Naive thymus-derived CD4-positive, alpha-beta T cell (primary cell): ENCODE measurements at regions not wholly inside any gene's neighbourhood (a gene's known extent, or its start where the extent isn't known, plus 50 kb on each side); places are given as distances from the start of the nearest gene placed in this dataset.

ENCODE experiments used
- ATAC-seq: fragments of 150-1000 bp; cut with Tn5 transposase; 2 replicates; pipeline ENCODE4 v1.10.0; 2021; ENCODE audit warnings: mild to moderate bottlenecking, moderate library complexity
- CTCF ChIA-PET: fragments of 350-600 bp; sonication (Branson Sonifier 250); formaldehyde crosslinking; loops from one replicate; lab custom pipeline; 2021; ENCODE audit warnings: antibody characterized with exemption; lab: Charles Lee
- POLR2A ChIA-PET: fragments of 350-600 bp; sonication (Branson Sonifier 250); formaldehyde crosslinking; loops from one replicate; lab custom pipeline; 2021; ENCODE audit warnings: antibody characterized with exemption, inconsistent platforms; lab: Charles Lee
- DNase-seq, 9 donors: peaks; one replicate each; pipeline versions ENCODE4 v3.0.0 to v3.0.0-alpha.2; 2020 to 2022; ENCODE audit warnings: mixed read lengths in 1 of 9
- H3K27ac ChIP-seq: one replicate; pipeline ENCODE4 v1.7.0; 2013; ENCODE audit warnings: mild to moderate bottlenecking, low read depth, low read length, moderate library complexity
- H3K27me3 ChIP-seq, 2 donors: one replicate each; pipeline ENCODE4 v1.7.0; 2013; ENCODE audit warnings: low read length in 2 of 2, mild to moderate bottlenecking in 2 of 2, moderate library complexity in 2 of 2; ENCODE audit not compliant: control insufficient read depth in 2 of 2, insufficient read depth in 2 of 2
- H3K36me3 ChIP-seq, 3 experiments: 1 replicate in 2 of 3; 2 replicates in 1 of 3; pipeline ENCODE4 v1.7.0; 2013; ENCODE audit warnings: low read length in 3 of 3, mild to moderate bottlenecking in 3 of 3, moderate library complexity in 1 of 3; ENCODE audit not compliant: insufficient read depth in 3 of 3, control insufficient read depth in 2 of 3
- H3K4me1 ChIP-seq, 2 donors: one replicate each; pipeline ENCODE4 v1.7.0; 2013; ENCODE audit warnings: low read length in 2 of 2, mild to moderate bottlenecking in 2 of 2, moderate library complexity in 1 of 2; ENCODE audit not compliant: control insufficient read depth in 2 of 2, insufficient read depth in 2 of 2
- H3K4me3 ChIP-seq: 2 replicates; pipeline ENCODE4 v1.7.0; 2013; ENCODE audit warnings: mild to moderate bottlenecking, low read length
- H3K9me3 ChIP-seq, 3 experiments: 1 replicate in 2 of 3; 2 replicates in 1 of 3; pipeline ENCODE4 v1.7.0; 2013; ENCODE audit warnings: low read length in 3 of 3; ENCODE audit not compliant: control insufficient read depth in 2 of 3
- H3K27ac Mint-ChIP-seq, 9 donors: one replicate each; pipeline ENCODE4 v1.8.0; 2020 to 2022; ENCODE audit warnings: mixed read lengths in 9 of 9, mild to moderate bottlenecking in 8 of 9, moderate library complexity in 5 of 9, inconsistent platforms in 2 of 9
- H3K27me3 Mint-ChIP-seq, 5 donors: one replicate each; pipeline ENCODE4 v1.8.0; 2021 to 2022; ENCODE audit warnings: mixed read lengths in 5 of 5, mild to moderate bottlenecking in 1 of 5
- H3K36me3 Mint-ChIP-seq, 5 donors: one replicate each; pipeline ENCODE4 v1.8.0; 2020 to 2022; ENCODE audit warnings: mixed read lengths in 5 of 5, mild to moderate bottlenecking in 3 of 5, inconsistent platforms in 1 of 5
- H3K4me1 Mint-ChIP-seq, 7 donors: one replicate each; pipeline ENCODE4 v1.8.0; 2020 to 2022; ENCODE audit warnings: mixed read lengths in 7 of 7, mild to moderate bottlenecking in 3 of 7, inconsistent platforms in 1 of 7
- H3K4me3 Mint-ChIP-seq, 10 donors: one replicate each; pipeline ENCODE4 v1.8.0; 2020 to 2022; ENCODE audit warnings: mild to moderate bottlenecking in 10 of 10, mixed read lengths in 10 of 10, moderate library complexity in 6 of 10, inconsistent platforms in 2 of 10
- H3K9me3 Mint-ChIP-seq, 11 donors: one replicate each; pipeline ENCODE4 v1.8.0; 2020 to 2022; ENCODE audit warnings: mixed read lengths in 11 of 11, mild to moderate bottlenecking in 4 of 11, inconsistent platforms in 1 of 11, moderate library complexity in 1 of 11
- intact Hi-C, 2 donors: fragments of 100-400 bp; cut with micrococcal nuclease; formaldehyde crosslinking; loops; one replicate each; pipeline ENCODE4 v1.15.1; 2023

DNA sequence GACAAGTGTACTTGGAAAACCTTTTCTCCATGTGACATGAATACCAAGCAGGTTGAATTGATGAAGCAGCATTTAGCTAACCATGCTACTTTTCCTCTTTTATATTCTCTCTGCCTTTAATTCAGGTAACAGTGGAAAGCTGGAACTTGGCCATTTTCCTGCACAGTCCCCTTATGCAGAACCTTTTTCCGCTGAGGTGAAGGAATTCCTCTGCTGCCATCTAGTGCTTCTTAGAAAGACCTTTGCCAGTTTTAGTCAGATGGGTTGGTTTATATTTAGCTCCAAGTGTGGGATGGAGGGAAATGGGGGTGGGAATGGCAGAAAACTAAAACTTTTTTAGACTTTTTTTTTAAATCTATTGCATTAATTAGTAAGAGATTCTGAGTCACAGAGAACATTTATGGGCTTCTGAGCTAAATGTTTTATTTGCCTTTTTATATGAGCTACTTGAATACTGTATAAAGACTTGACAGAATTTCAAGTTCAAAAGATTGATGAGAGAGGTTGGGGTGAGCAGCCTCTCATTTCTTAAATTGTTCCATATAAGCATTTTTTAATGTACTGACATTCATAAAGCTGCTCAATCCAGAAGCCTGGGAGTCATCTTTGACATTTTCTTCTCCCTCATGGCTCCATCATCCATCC is 153.9 kb upstream of the ZC3H12C start:
- CTCF ChIA-PET, result no interaction called here

DNA sequence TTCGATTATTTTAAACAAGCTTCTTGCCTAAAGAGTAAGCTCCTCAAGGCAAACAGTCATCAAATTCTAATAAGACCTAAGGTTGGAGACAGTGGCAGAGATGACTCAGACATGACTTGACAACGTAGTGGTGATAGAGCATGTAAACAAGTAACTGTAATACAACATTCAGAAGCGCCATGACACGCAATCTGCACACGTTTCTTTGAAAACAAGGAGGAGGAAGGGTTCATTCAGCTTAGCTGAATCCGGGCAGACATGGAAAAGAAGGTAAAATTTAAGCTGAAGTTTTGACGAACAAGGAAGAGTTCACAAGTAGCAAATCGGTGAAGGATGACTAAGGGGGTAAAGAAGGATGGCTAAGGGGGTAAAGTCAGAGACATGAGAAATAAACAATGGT is 152.4 kb upstream of the ZC3H12C start:
- H3K27me3 ChIP-seq, result no peaks in the 10 kb centered on the region

More for the DNA sequence above, 153.9 kb upstream of the ZC3H12C start:
- ATAC-seq, result no peak
- peaks cover 0 to 1% (median 0%) of the 10 kb centered on the region in 11 donors for H3K9me3 Mint-ChIP-seq
- Histone ChIP-seq H3K4me3 (no peak overlapping the region), H3K9me3 (no peaks in the 10 kb centered on the region), H3K27ac (no peak overlapping the region), H3K27me3 (no peaks in the 10 kb centered on the region), H3K4me1 (no peaks in the 10 kb centered on the region), H3K36me3 (no peaks in the 10 kb centered on the region)
- no peaks in the 10 kb centered on the region for H3K4me1 Mint-ChIP-seq
- H3K27ac Mint-ChIP-seq, result no peak overlapping the region
- POLR2A ChIA-PET, result no interaction called here
- H3K4me3 Mint-ChIP-seq, result no peak overlapping the region
- H3K27me3 Mint-ChIP-seq, result peaks cover 4 to 28% (median 20%) of the 10 kb centered on the region in 5 donors
- intact Hi-C loops, result loop anchor here in 1 of 2 donors (2.0 to 10.0 kb wide), 2 partner anchors 86 to 1244 kb away; no protein-coding TSS in a partner anchor
- DNase-seq, result no peak
- H3K36me3 Mint-ChIP-seq, result no peaks in the 10 kb centered on the region

DNA sequence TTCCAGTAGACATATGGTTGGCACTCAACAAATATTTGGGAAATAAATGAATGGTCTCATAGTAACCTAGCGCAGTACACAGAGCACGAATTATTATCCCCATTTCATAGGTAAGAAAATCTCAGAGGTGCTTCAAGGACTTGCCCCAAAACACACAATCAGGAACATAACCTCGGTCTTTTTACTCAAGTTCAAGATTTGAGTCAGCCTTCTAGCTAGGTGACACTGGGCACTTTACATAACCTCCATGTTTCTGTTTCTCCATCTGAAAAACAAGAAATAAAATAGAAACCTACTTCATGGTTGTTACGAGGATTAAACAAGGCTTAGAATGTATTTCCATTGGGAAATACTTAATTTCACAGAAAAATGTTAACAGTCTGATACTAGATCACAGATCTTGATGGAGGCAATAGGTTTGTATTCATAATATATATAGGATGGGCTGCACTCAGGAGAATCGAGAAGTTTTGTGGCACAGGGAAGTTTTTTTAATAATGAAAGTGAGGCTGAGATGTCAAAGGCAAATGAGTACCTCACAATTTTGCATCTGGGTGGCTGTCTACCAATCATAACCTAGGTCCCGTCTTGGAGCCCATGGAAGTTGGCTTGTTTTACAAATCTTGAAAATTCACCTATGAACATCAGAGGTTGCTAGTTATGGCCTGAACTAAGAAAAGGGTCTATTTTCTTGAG is 147.4 kb upstream of the ZC3H12C start:
- intact Hi-C loops, result loop anchor here (1.0 to 5.0 kb wide), 5 partner anchors 148 to 488 kb away; partner anchors contain the start of gene ZC3H12C (in 1 of the 2)
- no peaks in the 10 kb centered on the region for H3K27me3 ChIP-seq
- peak overlapping the region in 1 of 9 donors; percentile 7 for H3K27ac Mint-ChIP-seq
- ChIA-PET CTCF (interaction anchor here (0.6 kb wide), 1 partner anchor 1002 kb away, joined by 3 read pairs; no protein-coding TSS in a partner anchor), POLR2A (no interaction called here)
- H3K4me1 ChIP-seq, result no peaks in the 10 kb centered on the region
- peaks cover 0 to 26% (median 13%) of the 10 kb centered on the region in 5 donors for H3K27me3 Mint-ChIP-seq
- H3K36me3 Mint-ChIP-seq, result peaks cover 0 to 1% (median 0%) of the 10 kb centered on the region in 5 donors
- no peak overlapping the region for H3K27ac ChIP-seq
- H3K36me3 ChIP-seq, result no peaks in the 10 kb centered on the region
- no peak overlapping the region for H3K4me3 ChIP-seq
- H3K4me1 Mint-ChIP-seq, result peaks cover 0 to 10% (median 9%) of the 10 kb centered on the region in 7 donors
- peak overlapping the region in 6 of 10 donors; percentile 52 to 75 (median 67) for H3K4me3 Mint-ChIP-seq
- ATAC-seq (peak; percentile 28), DNase-seq (no peak)
- H3K9me3 Mint-ChIP-seq, result peaks cover 0 to 1% (median 0%) of the 10 kb centered on the region in 11 donors
- H3K9me3 ChIP-seq, result no peaks in the 10 kb centered on the region

More for the DNA sequence above, 152.4 kb upstream of the ZC3H12C start:
- H3K4me3 Mint-ChIP-seq, result no peak overlapping the region
- no peaks in the 10 kb centered on the region for H3K36me3 Mint-ChIP-seq
- no peak overlapping the region for H3K27ac ChIP-seq
- ChIA-PET POLR2A (no interaction called here), CTCF (interaction anchor here (0.6 kb wide), 1 partner anchor 395 kb away, joined by 4 read pairs; no protein-coding TSS in a partner anchor)
- H3K9me3 ChIP-seq, result no peaks in the 10 kb centered on the region
- ATAC-seq (no peak), DNase-seq (no peak)
- intact Hi-C loops, result no loop called here
- peaks cover 0 to 1% (median 0%) of the 10 kb centered on the region in 11 donors for H3K9me3 Mint-ChIP-seq
- peaks cover 4 to 33% (median 26%) of the 10 kb centered on the region in 5 donors for H3K27me3 Mint-ChIP-seq
- H3K36me3 ChIP-seq, result no peaks in the 10 kb centered on the region
- H3K4me1 ChIP-seq, result no peaks in the 10 kb centered on the region
- H3K27ac Mint-ChIP-seq, result no peak overlapping the region
- H3K4me1 Mint-ChIP-seq, result peaks cover 0 to 1% (median under 1%) of the 10 kb centered on the region in 7 donors
- H3K4me3 ChIP-seq, result no peak overlapping the region

DNA sequence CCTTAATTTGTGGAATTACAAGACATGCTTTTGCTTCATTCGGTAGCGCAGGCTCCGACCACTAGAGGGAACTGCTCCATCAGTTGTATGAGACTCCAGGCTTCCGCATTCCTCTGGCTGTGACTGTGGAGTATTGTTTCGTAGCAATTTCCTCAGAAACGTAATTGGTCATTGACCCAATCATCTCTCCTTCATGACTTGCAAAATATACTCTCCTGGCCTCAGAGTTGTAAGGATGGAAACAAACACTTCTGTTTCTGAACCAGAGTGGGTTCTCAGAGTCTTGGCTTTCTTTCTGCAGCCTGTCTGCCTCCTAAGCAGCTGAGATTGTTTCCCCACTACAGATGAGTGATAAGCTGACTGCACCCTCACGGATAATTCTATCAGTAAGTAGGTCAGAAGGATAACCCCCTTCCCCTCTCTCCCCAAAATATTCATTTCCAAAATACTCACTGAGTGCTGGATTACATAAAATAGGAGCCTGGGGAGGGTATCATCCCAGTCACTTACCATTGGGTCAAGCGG is 146.8 kb upstream of the ZC3H12C start:
- Mint-ChIP-seq H3K4me3 (peak overlapping the region in 7 of 10 donors; percentile 40 to 75 (median 66)), H3K36me3 (peaks cover 0 to 1% (median 0%) of the 10 kb centered on the region in 5 donors), H3K27ac (no peak overlapping the region), H3K9me3 (peaks cover 0 to 1% (median 0%) of the 10 kb centered on the region in 11 donors), H3K4me1 (peaks cover 0 to 10% (median 9%) of the 10 kb centered on the region in 7 donors), H3K27me3 (peaks cover 0 to 22% (median 11%) of the 10 kb centered on the region in 5 donors)
- Histone ChIP-seq H3K27ac (no peak overlapping the region), H3K4me1 (no peaks in the 10 kb centered on the region), H3K36me3 (no peaks in the 10 kb centered on the region), H3K9me3 (no peaks in the 10 kb centered on the region), H3K27me3 (no peaks in the 10 kb centered on the region), H3K4me3 (no peak overlapping the region)
- DNase-seq (peak in 7 of 9 donors; percentile 7 to 51 (median 20)), ATAC-seq (peak; percentile 97)
- ChIA-PET POLR2A (no interaction called here), CTCF (interaction anchor here (0.6 kb wide), 1 partner anchor 1002 kb away, joined by 3 read pairs; no protein-coding TSS in a partner anchor)
- intact Hi-C loops, result loop anchor here (1.0 to 5.0 kb wide), 5 partner anchors 147 to 487 kb away; partner anchors contain the start of gene ZC3H12C (in 1 of the 2)

DNA sequence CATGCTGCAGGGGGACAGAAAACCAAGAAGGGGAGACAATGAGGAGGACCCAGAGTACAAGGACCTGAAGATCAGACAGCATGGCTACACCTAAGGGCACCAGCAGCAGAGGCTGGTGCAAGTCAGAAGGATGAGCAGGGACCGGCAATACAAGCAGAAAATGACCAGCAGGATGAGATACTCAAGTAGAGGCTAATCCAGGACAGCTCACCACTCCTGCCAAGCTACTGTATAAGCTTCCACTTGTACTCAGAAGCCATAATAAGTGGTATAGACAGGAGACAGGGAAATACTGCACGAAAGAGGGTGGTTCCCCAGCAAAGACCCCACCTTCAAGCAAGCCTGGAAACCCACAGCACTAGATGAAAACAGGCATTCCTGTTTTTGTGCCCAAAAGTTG is 138.7 kb upstream of the ZC3H12C start:
- ChIA-PET CTCF (no interaction called here), POLR2A (no interaction called here)
- intact Hi-C loops, result no loop called here
- H3K9me3 ChIP-seq, result no peaks in the 10 kb centered on the region
- H3K27ac Mint-ChIP-seq, result peak overlapping the region in 1 of 9 donors; percentile 21
- peaks cover 0 to 17% (median 0%) of the 10 kb centered on the region in 7 donors for H3K4me1 Mint-ChIP-seq
- ATAC-seq, result no peak
- H3K36me3 ChIP-seq, result no peaks in the 10 kb centered on the region
- H3K4me3 Mint-ChIP-seq, result peak overlapping the region in 1 of 10 donors; percentile 6
- no peak overlapping the region for H3K27ac ChIP-seq
- peaks cover 0 to 15% (median 0%) of the 10 kb centered on the region in 11 donors for H3K9me3 Mint-ChIP-seq
- no peak overlapping the region for H3K4me3 ChIP-seq
- peaks cover 7 to 32% (median 13%) of the 10 kb centered on the region in 5 donors for H3K27me3 Mint-ChIP-seq
- H3K36me3 Mint-ChIP-seq, result no peaks in the 10 kb centered on the region
- no peak for DNase-seq
- H3K27me3 ChIP-seq, result no peaks in the 10 kb centered on the region
- no peaks in the 10 kb centered on the region for H3K4me1 ChIP-seq

DNA sequence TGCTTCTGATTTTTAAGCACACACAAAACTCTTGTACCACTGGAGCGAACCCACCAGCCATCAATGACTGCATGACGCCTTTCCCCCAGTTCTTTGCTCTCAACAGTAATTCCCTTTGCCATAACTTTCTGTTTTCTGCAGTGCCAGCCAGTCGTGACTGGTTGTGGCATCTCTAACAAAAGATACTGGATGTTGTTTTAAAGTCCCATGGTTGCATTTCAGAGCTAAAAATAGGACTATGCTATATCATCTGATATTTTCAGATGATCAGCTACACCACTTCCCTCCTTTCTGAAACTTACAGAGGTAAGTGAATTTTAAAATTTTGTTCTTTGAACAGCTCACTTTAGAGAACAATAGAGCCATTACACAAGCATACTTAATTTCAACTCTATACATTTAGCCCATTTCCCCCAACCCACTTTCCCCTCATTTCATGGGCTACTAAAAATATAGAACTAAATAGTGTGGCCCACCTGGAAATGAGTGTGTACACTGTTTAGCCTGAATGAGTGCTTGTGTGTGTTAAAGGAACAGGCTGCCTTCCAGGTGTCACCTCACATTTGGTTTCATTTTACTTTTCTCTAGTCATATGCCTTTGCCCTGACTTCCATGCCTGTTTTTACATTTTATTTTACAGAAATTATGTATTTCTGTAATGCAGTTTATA is 136.9 kb upstream of the ZC3H12C start:
- ChIA-PET POLR2A (no interaction called here), CTCF (no interaction called here)
- peak overlapping the region in 1 of 9 donors; percentile 70 for H3K27ac Mint-ChIP-seq
- peaks cover 0 to 18% (median 0%) of the 10 kb centered on the region in 11 donors for H3K9me3 Mint-ChIP-seq
- no peak overlapping the region for H3K4me3 ChIP-seq
- peaks cover 7 to 32% (median 13%) of the 10 kb centered on the region in 5 donors for H3K27me3 Mint-ChIP-seq
- intact Hi-C loops, result loop anchor here in 1 of 2 donors (1.0 to 2.0 kb wide), 2 partner anchors 15 to 29 kb away; no protein-coding TSS in a partner anchor
- H3K4me1 ChIP-seq, result no peaks in the 10 kb centered on the region
- no peaks in the 10 kb centered on the region for H3K36me3 Mint-ChIP-seq
- no peaks in the 10 kb centered on the region for H3K36me3 ChIP-seq
- peak overlapping the region in 1 of 10 donors; percentile 52 for H3K4me3 Mint-ChIP-seq
- H3K27ac ChIP-seq, result no peak overlapping the region
- DNase-seq (no peak), ATAC-seq (no peak)
- H3K27me3 ChIP-seq, result no peaks in the 10 kb centered on the region
- H3K4me1 Mint-ChIP-seq, result peaks cover 0 to 17% (median 0%) of the 10 kb centered on the region in 7 donors
- H3K9me3 ChIP-seq, result no peaks in the 10 kb centered on the region
